ENCODE measurements at regions not wholly inside any gene's neighbourhood (a gene's known extent, or its start where the extent isn't known, plus 50 kb on each side); places are given as distances from the start of the nearest gene placed in this dataset.

DNA sequence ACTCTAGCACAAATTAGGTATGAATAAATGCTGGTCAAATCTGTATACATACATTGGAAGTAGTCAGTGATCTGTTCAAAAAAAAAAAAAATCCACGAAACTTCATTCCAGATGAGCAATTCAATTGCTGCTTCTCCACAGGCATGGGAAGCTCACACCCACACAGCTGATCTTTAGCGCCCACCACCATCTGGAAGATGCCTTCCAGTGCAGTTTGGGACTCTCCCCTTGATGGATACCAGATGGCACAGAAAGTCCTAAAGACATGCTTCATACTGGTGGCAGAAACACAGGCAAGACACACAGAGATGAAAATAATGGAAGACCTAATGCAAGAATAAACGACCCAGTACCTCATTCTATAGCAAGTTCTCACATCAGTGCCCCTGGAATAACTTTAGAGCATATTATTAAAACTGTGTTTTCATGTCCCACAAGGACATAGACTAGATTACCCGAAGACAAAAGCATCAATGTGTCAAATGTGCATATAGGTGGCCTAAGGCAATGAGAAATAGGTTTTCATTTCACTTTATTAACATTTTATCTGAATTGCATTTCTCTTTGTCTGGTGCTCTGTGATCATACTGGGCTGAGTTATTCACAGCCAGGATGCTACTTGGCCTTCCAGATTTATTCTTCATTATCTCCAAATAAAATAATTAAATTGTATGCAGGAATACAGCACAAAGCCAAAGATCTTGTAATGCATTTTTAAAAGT lies 135.4 kb upstream of the TAS2R1 start (continued):
- no peak for TF ChIP-seq MAX (IDR thresholded peaks at IDR 0.05)
- no peak for TF ChIP-seq ZNF274 (IDR thresholded peaks at IDR 0.05; ENCODE audit: borderline replicate concordance, extremely low read depth, low read length)
- TF ChIP-seq, protein P1, sequence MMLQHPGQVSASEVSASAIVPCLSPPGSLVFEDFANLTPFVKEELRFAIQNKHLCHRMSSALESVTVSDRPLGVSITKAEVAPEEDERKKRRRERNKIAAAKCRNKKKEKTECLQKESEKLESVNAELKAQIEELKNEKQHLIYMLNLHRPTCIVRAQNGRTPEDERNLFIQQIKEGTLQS (IDR thresholded peaks at IDR 0.05; ENCODE audit: insufficient read depth, low read depth, low read length): no peak
- no peak for TF ChIP-seq BACH1 (IDR thresholded peaks at IDR 0.05; ENCODE audit: low read length)
- TF ChIP-seq EZH2 (IDR thresholded peaks at IDR 0.05; ENCODE audit: low read depth, low read length, severe bottlenecking): no peak
- TF ChIP-seq TEAD4 (IDR thresholded peaks at IDR 0.05; ENCODE audit: low read depth, low read length): no peak
- TF ChIP-seq SAP30 (IDR thresholded peaks at IDR 0.05; ENCODE audit: insufficient read depth, insufficient replicate concordance, low read length): no peak
